ENCODE measurements at regions not wholly inside any gene's neighbourhood (a gene's known extent, or its start where the extent isn't known, plus 50 kb on each side); places are given as distances from the start of the nearest gene placed in this dataset.

GRCh38 chr1:88608139-88608943 lies 75.7 kb upstream of the PKN2 start:
- TF ChIP-seq TAF1 (IDR thresholded peaks at IDR 0.05; ENCODE audit: low read depth, low read length) = no peak
- no peak for TF ChIP-seq POLR2A (IDR thresholded peaks at IDR 0.05; ENCODE audit: low read depth, low read length)
- no peak for TF ChIP-seq POLR2AphosphoS5 (IDR thresholded peaks at IDR 0.05; ENCODE audit: low read depth, low read length)
- TF ChIP-seq POU2F2 (IDR thresholded peaks at IDR 0.05; ENCODE audit: low read depth, low read length) = no peak
- TF ChIP-seq PAX5 (IDR thresholded peaks at IDR 0.05; ENCODE audit: insufficient read depth, low read length, severe bottlenecking) = no peak
- no peak for TF ChIP-seq SPI1 (IDR thresholded peaks at IDR 0.05; ENCODE audit: low read depth, low read length)
